Ovary (tissue), 7 donors: ENCODE measurements at regions not wholly inside any gene's neighbourhood (a gene's known extent, or its start where the extent isn't known, plus 50 kb on each side); places are given as distances from the start of the nearest gene placed in this dataset.

Experiments used
- DNase-seq, 5 donors: peaks; one replicate each; pipeline ENCODE4 v3.0.0-alpha.2; 2019 to 2020
- H3K27ac ChIP-seq, 2 donors: fragments of 200-600 bp; one replicate each; pipeline versions ENCODE4 v1.5.1 to v1.8.0; 2019 to 2022
- H3K27me3 ChIP-seq: fragments of 200-600 bp; one replicate; pipeline ENCODE4 v1.8.0; 2022
- H3K36me3 ChIP-seq: fragments of 200-600 bp; sonication (generic); one replicate; pipeline ENCODE4 v1.5.1; 2019
- H3K4me1 ChIP-seq: one replicate; pipeline ENCODE4 v1.8.1; 2013; ENCODE audit warnings: mild to moderate bottlenecking, moderate library complexity; ENCODE audit not compliant: insufficient read depth
- H3K4me3 ChIP-seq: fragments of 200-600 bp; sonication (generic); one replicate; pipeline ENCODE4 v1.5.1; 2017
- H3K9me3 ChIP-seq, 2 donors: fragments of 200-600 bp in 1 of 2; sonication (generic) in 1 of 2; one replicate each; pipeline versions ENCODE4 v1.5.1 to v1.8.1; 2013 to 2019; ENCODE audit warnings: mild to moderate bottlenecking in 1 of 2, moderate library complexity in 1 of 2
- CTCF ChIP-seq, 3 donors: fragments of 450-650 bp in 2 of 3; fragments of 200-600 bp in 1 of 3; IDR thresholded peaks; one replicate each; pipeline versions ENCODE4 v1.5.1 to v1.8.0; 2016 to 2022; ENCODE audit warnings: antibody characterized with exemption in 3 of 3, mild to moderate bottlenecking in 1 of 3
- EP300 ChIP-seq: sonication (generic); formaldehyde crosslinking; IDR thresholded peaks from one replicate; pipeline ENCODE4 v1.6.1; 2017; ENCODE audit warnings: antibody characterized with exemption
- POLR2A ChIP-seq: fragments of 450-650 bp; IDR thresholded peaks from one replicate; pipeline ENCODE4 v1.6.1; 2017; ENCODE audit warnings: antibody characterized with exemption, mild to moderate bottlenecking, moderate library complexity
- WGBS, 3 donors: extraction: QIAGEN DNeasy Blood & Tissue Kit in 1 of 3; methylation state at CpG; one replicate each; pipeline versions ENCODE4 v1.1.5 to v1.1.7; 2013 to 2017; 5-methylcytosine and 5-hydroxymethylcytosine counted together
- intact Hi-C, 4 donors: fragments of 100-400 bp; cut with DNase I; formaldehyde crosslinking; loops; one replicate each; pipeline versions ENCODE4 v1.11.0 to v1.15.1; 2022 to 2023
- donor health status: DM: no; HTN: no; CAD: no; lungs with moderate emphysema.
- donor health status: DM: no; HTN: no; CAD: no.
- donor health status: Bipolar disorder and iron deficiency.
- donor health status: DM: no; HTN: no; CAD: no.
- donor health status: DM: yes; HTN: yes; CAD: no.

- no peaks in the 10 kb centered on the region for H3K4me1 ChIP-seq
- no peak for DNase-seq
- H3K36me3 ChIP-seq = no peaks in the 10 kb centered on the region
- 92 to 94% (median 93%) methylated on average over 5 of the region's 5 CpGs for WGBS, 3 donors
- H3K27me3 ChIP-seq = no peaks in the 10 kb centered on the region
- intact Hi-C loops = no loop called here
- H3K4me3 ChIP-seq = no peak overlapping the region
- TF ChIP-seq CTCF (IDR thresholded peaks at IDR 0.05) (no peak), POLR2A (no peak), EP300 (no peak)
- H3K9me3 ChIP-seq = no peaks in the 10 kb centered on the region
- no peak overlapping the region for H3K27ac ChIP-seq
Observed at GRCh38 chr15:95538693-95539092, 791.8 kb upstream of the NR2F2 start.

GRCh38 chr15:95541301-95541700 lies 789.2 kb upstream of the NR2F2 start:
- H3K27ac ChIP-seq = no peak overlapping the region
- H3K36me3 ChIP-seq = no peaks in the 10 kb centered on the region
- H3K4me1 ChIP-seq = no peaks in the 10 kb centered on the region
- no peaks in the 10 kb centered on the region for H3K9me3 ChIP-seq
- no peak for DNase-seq
- WGBS, 3 donors = 45 to 73% (median 50%) methylated on average over 7 of the region's 7 CpGs
- no peak overlapping the region for H3K4me3 ChIP-seq
- intact Hi-C loops = no loop called here
- no peak for TF ChIP-seq CTCF (IDR thresholded peaks at IDR 0.05)
- no peak for TF ChIP-seq EP300
- no peak for TF ChIP-seq POLR2A
- no peaks in the 10 kb centered on the region for H3K27me3 ChIP-seq

GRCh38 chr15:95549168-95549738 lies 781.2 kb upstream of the NR2F2 start:
- Histone ChIP-seq H3K9me3 (no peaks in the 10 kb centered on the region), H3K36me3 (no peaks in the 10 kb centered on the region), H3K27me3 (no peaks in the 10 kb centered on the region), H3K4me1 (no peaks in the 10 kb centered on the region), H3K4me3 (no peak overlapping the region), H3K27ac (no peak overlapping the region)
- intact Hi-C loops = no loop called here
- TF ChIP-seq EP300 = no peak
- TF ChIP-seq CTCF (IDR thresholded peaks at IDR 0.05) = no peak
- TF ChIP-seq POLR2A = no peak
- no peak for DNase-seq
- 57 to 90% (median 83%) methylated on average over 3 of the region's 3 CpGs for WGBS, 3 donors

- TF ChIP-seq CTCF (IDR thresholded peaks at IDR 0.05) (no peak), POLR2A (no peak), EP300 (no peak)
- DNase-seq = no peak
Observed at GRCh38 chr15:95550702-95551101, 779.8 kb upstream of the NR2F2 start.

More at GRCh38 chr15:95550702-95551101, 779.8 kb upstream of the NR2F2 start:
- Histone ChIP-seq H3K27ac (no peak overlapping the region), H3K36me3 (no peaks in the 10 kb centered on the region), H3K4me1 (no peaks in the 10 kb centered on the region), H3K4me3 (no peak overlapping the region), H3K27me3 (no peaks in the 10 kb centered on the region), H3K9me3 (no peaks in the 10 kb centered on the region)
- 93 to 96% (median 95%) methylated on average over 4 of the region's 4 CpGs for WGBS, 3 donors
- intact Hi-C loops = no loop called here
